Astrocyte of the cerebellum (primary cell): ENCODE measurements at regions not wholly inside any gene's neighbourhood (a gene's known extent, or its start where the extent isn't known, plus 50 kb on each side); places are given as distances from the start of the nearest gene placed in this dataset.
"Not testable (repeated sequence)": the region's sequence is repeated elsewhere in the genome, so short reads cannot be mapped to it uniquely, and the experiment has no call there.

Source experiments
- DNase-seq: peaks from one replicate; pipeline ENCODE4 v3.0.0-alpha.2; 2011; ENCODE audit warnings: low read depth
- H3K4me3 ChIP-seq: 2 replicates; pipeline ENCODE4 v1.5.1; 2011; ENCODE audit warnings: mild to moderate bottlenecking, low read depth, low read length, moderate library complexity
- CTCF ChIP-seq: IDR thresholded peaks from 2 replicates; pipeline ENCODE4 v1.5.1; 2012; ENCODE audit warnings: low read length, low read depth, moderate library complexity, mild to moderate bottlenecking; ENCODE audit errors: missing control alignments
- in situ Hi-C: cut with HindIII; loops from 2 replicates; pipeline ENCODE4 v1.10.0; 2017; ENCODE audit warnings: low sequenced_read_pairs

- no peak for DNase-seq
- TF ChIP-seq CTCF = no peak
- in situ Hi-C loops = no loop called here
- no peak overlapping the region for H3K4me3 ChIP-seq
Observed at GRCh38 chr17:62322313-62322712, 58.0 kb upstream of the EFCAB3 start.

- no peak for TF ChIP-seq CTCF
- H3K4me3 ChIP-seq = no peak overlapping the region
- DNase-seq = no peak
- in situ Hi-C loops = no loop called here
Observed at GRCh38 chr17:62321451-62321850, 58.9 kb upstream of the EFCAB3 start.

- no peak for DNase-seq
- in situ Hi-C loops = no loop called here
Observed at GRCh38 chr17:62319846-62320245, 60.5 kb upstream of the EFCAB3 start.

GRCh38 chr17:62309396-62309795, 71.0 kb upstream of the EFCAB3 start:
- in situ Hi-C loops = no loop called here
- TF ChIP-seq CTCF = no peak
- DNase-seq = no peak
- no peak overlapping the region for H3K4me3 ChIP-seq

More at GRCh38 chr17:62319846-62320245, 60.5 kb upstream of the EFCAB3 start:
- no peak for TF ChIP-seq CTCF
- no peak overlapping the region for H3K4me3 ChIP-seq

- no peak overlapping the region for H3K4me3 ChIP-seq
- TF ChIP-seq CTCF = no peak
- in situ Hi-C loops = no loop called here
- DNase-seq = no peak
Observed at GRCh38 chr17:62307196-62307595, 73.2 kb upstream of the EFCAB3 start.

- in situ Hi-C loops = no loop called here
- H3K4me3 ChIP-seq = no peak overlapping the region
- DNase-seq = no peak
- no peak for TF ChIP-seq CTCF
Observed at GRCh38 chr17:62303476-62303875, 76.9 kb upstream of the EFCAB3 start.

- H3K4me3 ChIP-seq = no peak overlapping the region
- DNase-seq = no peak
- TF ChIP-seq CTCF = no peak
- in situ Hi-C loops = no loop called here
Observed at GRCh38 chr17:62300697-62301096, 79.7 kb upstream of the EFCAB3 start.

- in situ Hi-C loops, H3K4me3 ChIP-seq, DNase-seq: not testable (repeated sequence)
Observed at GRCh38 chr17:62275290-62275689, 105.1 kb upstream of the EFCAB3 start.

- in situ Hi-C loops, DNase-seq, H3K4me3 ChIP-seq: not testable (repeated sequence)
Observed at GRCh38 chr17:62268361-62268760, 112.0 kb upstream of the EFCAB3 start.

GRCh38 chr17:62264974-62265373, 115.4 kb upstream of the EFCAB3 start:
- in situ Hi-C loops, H3K4me3 ChIP-seq, DNase-seq: not testable (repeated sequence)
